HG03457 (cell line): ENCODE measurements at regions not wholly inside any gene's neighbourhood (a gene's known extent, or its start where the extent isn't known, plus 50 kb on each side); places are given as distances from the start of the nearest gene placed in this dataset.

ENCODE experiments used
- ATAC-seq: cut with Tn5 transposase; IDR thresholded peaks from one replicate; pipeline ENCODE4 v1.9.1; 2021; ENCODE audit warnings: moderate number of reproducible peaks; ENCODE audit not compliant: unreplicated experiment

DNA sequence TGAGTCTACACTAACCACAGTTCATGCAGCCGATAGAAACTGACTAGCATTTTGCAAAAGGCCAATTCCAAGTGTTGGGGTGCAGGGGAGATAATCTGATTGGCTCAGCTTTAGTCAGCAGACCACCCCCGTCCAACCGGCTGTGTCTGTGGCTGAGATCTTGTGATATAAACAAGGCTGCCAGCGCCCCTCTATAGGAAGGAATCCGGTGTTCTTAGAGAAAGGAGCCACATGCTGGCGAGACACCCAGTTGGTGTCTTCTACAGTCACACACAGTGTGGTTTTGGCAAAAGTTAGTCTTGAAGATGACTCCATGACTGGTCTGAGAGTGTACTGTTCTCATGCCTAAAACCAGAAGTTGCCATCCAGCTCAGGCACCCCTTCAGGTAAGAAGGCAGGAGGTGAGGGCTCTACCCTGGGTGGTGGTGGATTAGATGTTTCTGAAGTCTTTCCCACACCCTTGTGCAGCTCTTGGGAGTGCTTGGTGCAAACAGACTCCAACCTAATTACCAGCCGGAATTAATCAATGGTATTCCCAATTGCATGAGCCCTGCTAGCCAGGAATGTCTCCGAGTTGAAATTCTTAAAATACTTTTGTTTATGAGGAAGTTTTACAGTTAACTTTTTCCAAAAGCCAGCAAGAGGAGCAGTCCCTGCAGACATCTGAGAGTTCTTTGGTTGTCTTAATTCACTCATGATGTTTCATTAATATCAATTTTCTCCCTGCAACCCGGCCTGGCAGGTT, 172.3 kb upstream of the IRX6 start:
- no peak for ATAC-seq

DNA sequence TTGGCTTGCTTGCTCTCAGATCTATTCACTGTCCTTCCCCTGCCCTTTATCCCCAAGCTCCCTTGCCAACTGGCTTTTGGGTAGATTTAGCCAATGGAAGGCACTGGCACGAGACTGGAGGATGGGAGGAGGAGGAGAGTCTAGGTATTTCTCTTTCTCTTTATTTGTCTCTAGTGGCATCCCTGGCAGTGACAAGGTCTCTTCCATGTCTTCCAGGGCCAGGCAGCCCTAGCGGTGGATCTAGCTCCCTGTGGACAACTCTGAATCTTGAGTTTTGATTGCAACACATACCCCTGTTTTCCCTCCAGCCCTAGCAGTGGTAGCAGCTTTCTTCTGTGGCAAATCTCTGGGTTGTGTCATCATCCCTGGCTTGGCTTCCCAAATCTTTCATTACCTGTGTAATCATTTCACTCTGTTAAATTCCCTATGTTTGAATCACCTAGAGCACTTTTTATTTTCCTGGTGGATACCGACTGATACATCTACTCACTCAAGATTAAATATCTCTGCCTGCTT, 171.1 kb upstream of the IRX6 start:
- ATAC-seq, result no peak

DNA sequence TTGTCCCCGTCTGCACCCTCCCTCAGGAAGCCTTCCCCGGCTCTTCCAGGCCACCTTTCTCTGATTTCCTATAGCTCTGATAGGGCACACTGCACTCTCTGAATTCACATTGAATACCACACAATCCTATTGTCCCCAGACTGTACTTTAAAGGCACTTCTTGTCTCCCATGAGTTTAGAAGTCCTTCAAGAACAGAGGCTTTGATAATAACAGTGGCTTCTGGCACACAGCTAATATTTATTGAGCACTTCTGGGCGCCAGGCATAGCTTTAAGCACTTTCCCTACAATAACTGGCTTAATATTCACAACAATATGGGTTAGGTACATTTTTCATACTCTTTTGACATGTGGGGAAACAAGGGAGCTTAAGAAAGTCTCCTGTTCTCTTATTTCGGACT, 169.7 kb upstream of the IRX6 start:
- no peak for ATAC-seq

- no peak for ATAC-seq
Measured at GRCh38 chr16:55154956-55155355, 169.0 kb upstream of the IRX6 start.

GRCh38 chr16:55155815-55156214, 168.2 kb upstream of the IRX6 start:
- no peak for ATAC-seq

DNA sequence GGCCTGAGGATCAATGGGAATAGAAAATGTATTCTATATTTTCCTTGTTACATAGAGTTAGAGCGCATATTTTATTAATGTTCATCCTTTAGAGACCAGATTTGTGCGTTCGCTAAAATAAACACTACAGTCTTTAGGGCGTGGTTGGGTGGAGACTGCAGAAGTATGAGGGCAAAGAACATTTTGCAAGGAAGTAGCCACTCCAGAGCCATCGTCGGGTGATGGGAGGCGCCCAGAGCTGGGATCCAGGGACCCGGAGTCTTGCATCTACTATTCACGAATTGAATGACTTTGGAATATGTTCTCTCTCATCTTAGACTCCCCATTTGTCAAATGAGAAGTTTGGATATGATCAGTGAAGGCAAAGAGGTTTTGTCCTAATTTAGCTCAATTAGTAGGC, 154.2 kb upstream of the IRX6 start:
- no peak for ATAC-seq

DNA sequence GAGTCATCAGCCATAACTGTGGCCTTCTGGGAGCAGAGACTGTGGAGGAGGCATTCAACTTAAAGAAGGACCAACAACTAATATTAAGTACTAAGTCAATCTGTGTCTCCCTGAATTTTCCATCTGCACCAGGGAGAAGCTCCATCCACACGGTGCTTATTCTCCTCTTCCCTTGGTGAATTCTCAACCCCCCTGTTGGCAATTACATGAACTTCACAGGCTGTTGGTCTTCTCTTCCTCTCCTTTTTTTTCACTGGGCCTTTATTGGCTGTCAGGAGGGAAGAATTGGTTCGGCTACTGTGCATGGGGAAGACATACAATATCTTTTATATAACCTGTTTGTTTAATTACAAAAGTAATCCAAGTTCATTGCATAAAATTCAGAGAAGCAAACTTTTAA, 152.8 kb upstream of the IRX6 start:
- ATAC-seq, result no peak

DNA sequence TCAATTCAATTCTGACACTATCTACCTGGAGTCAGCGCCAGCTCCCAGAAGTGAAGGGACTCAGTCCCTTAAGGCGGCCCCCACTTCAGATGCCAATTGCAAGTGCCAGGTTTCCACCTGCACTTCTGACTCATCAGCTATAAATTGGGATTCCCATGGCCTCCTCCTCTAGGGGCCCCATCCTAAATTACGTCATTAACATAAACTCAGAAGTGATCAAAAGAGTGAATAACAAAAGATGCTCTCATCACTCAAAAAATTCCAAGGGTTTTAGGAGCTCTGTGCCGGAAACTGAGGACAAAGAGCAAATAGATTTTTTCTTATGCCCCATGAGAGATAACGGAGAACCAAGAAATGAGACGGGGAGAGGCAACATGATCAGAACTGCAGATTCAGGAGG, 148.6 kb upstream of the IRX6 start:
- no peak for ATAC-seq

GRCh38 chr16:55176901-55177300, 147.1 kb upstream of the IRX6 start:
- no peak for ATAC-seq

DNA sequence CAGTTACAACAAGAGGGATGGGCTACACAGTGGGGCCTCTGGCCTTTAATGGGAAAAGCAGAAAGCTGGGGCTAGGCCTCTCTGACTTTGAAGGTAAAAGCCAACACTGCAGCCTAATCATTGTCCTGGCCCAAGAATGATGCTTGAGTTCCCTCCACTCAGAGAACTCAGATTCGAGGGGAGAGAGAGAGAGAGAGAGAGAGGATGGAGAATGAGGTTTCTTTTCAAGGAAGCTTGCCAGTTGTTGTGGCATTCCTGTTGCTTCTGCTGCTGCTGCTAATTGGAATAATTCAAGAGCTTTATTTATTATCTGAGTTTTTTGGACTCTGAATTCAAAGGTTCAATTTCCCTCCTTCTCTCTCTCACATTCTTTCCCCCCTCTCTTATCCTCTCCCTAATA, 144.6 kb upstream of the IRX6 start:
- ATAC-seq, result no peak

- ATAC-seq, result no peak
Measured at GRCh38 chr16:55179852-55180585, 144.0 kb upstream of the IRX6 start.

GRCh38 chr16:55184052-55184451, 140.0 kb upstream of the IRX6 start:
- ATAC-seq, result no peak

GRCh38 chr16:55184619-55185018, 139.4 kb upstream of the IRX6 start:
- ATAC-seq, result no peak

DNA sequence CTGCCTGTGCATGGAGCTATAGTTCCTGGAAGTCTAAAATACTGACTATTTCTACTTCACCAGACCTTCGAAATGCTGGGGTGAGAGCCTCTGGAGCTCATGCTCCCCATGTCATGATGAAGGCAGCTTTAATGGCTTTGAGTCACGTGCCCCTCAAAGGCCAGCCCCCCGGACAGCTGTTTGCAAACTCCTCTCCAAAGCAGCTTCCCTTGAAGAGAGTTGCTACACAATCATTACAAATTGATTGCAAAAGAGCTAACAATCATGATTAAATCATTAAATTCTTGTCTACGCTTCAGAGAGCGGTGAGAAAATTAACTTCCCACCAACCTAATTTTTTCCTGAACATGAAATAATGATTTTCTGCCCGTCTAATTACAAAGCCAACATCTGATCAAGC, 134.8 kb upstream of the IRX6 start:
- ATAC-seq, result no peak

GRCh38 chr16:55189682-55190636, 134.0 kb upstream of the IRX6 start:
- no peak for ATAC-seq

GRCh38 chr16:55192734-55193133, 131.3 kb upstream of the IRX6 start:
- no peak for ATAC-seq

GRCh38 chr16:55203570-55203969, 120.4 kb upstream of the IRX6 start:
- ATAC-seq, result no peak

- no peak for ATAC-seq
Measured at GRCh38 chr16:55204069-55204468, 119.9 kb upstream of the IRX6 start.

DNA sequence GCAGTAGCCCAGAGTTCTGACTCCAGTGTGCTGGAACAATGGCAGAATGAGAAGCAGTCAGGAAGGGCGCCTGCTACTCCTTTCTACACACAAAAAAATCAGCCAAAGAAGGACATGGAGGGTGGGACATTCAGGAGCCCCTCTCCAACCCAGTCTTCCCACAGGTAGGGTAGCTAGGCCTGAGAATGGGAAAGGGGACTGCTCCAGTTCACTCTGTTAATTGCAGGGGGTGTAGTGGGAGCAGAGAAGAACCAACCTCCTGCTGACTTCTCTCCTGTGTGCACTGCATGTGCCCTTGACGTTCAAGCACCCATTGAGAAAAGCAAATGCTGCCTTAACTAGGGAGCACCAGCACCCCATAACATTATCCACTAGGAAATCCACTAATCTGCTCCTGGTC, 119.1 kb upstream of the IRX6 start:
- ATAC-seq, result no peak

- no peak for ATAC-seq
Measured at GRCh38 chr16:55207693-55208428, 116.1 kb upstream of the IRX6 start.

DNA sequence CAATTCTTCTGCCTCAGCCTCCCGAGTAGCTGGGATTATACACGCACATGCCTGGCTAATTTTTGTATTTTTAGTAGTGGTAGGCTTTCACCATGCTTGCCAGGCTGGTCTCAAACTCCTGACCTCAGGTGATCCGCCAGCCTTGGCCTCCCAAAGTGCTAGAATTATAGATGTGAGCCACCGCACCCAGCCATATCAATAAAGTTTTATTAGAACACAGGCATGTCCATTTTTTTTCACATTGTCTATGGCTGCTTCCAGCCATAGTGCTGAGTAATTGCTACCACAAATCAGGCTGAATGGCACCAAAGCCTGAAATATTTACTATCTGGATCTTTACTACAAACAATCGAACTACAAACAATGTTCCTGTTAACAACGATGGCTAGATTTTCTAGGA, 114.4 kb upstream of the IRX6 start:
- no peak for ATAC-seq
